ENCODE measurements at regions not wholly inside any gene's neighbourhood (a gene's known extent, or its start where the extent isn't known, plus 50 kb on each side); places are given as distances from the start of the nearest gene placed in this dataset.

GRCh38 chr6:66390393-66390792, 683.4 kb upstream of the EYS start:
- no peak overlapping the region for H3K4me3 ChIP-seq (ENCODE audit: low read length)
- no peaks in the 10 kb centered on the region for H3K9me3 ChIP-seq (ENCODE audit: control insufficient read depth, insufficient read depth, low read length)
- Mint-ChIP-seq H3K9me3 (peaks cover 4 to 16% of the 10 kb centered on the region in 2 donors), H3K36me3 (peaks cover 16% of the 10 kb centered on the region), H3K27me3 (ENCODE audit: low read depth in 2 of 2) (no peaks in the 10 kb centered on the region), H3K4me1 (no peaks in the 10 kb centered on the region), H3K27ac (no peak overlapping the region), H3K4me3 (no peak overlapping the region)
- DNase-seq (no peak), ATAC-seq (no peak)
- no peaks in the 10 kb centered on the region for H3K4me1 ChIP-seq (ENCODE audit: control insufficient read depth, insufficient read depth, low read length)
- H3K27me3 ChIP-seq (ENCODE audit: control insufficient read depth, insufficient read depth, low read length), result no peaks in the 10 kb centered on the region
- H3K36me3 ChIP-seq (ENCODE audit: control insufficient read depth, insufficient read depth, low read length), result no peaks in the 10 kb centered on the region
- no peak for TF ChIP-seq CTCF (IDR thresholded peaks at IDR 0.05)
- H3K27ac ChIP-seq (ENCODE audit: low read length), result no peak overlapping the region
- WGBS (ENCODE audit: insufficient coverage), result no CpG with 5 or more reads among the region's 2 CpGs
- intact Hi-C loops (cut with micrococcal nuclease), result no loop called here

DNA sequence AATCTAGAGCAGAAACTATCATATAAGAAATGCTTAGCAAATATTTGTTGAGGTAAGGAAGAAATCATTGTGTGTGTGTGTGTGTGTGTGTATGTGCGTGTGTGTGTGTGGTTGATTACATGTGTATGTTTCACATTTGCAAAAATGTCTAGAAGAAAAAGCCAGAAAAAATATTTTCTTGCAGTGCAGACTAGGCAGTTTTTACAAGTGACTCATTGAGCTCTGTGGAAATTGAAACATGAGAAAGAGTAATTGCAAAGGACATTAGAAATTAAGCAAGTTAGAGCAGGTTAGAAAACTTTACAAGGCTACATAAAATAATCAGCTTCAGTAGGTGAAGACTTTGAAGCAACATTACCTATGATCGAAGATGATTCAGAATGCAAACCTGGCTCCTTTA, 669.0 kb upstream of the EYS start:
- no peak for DNase-seq
- peaks cover 4% of the 10 kb centered on the region for H3K36me3 Mint-ChIP-seq
- H3K27me3 Mint-ChIP-seq (ENCODE audit: low read depth in 2 of 2), result no peaks in the 10 kb centered on the region
- H3K9me3 Mint-ChIP-seq, result peaks cover 26 to 48% of the 10 kb centered on the region in 2 donors
- H3K4me3 ChIP-seq (ENCODE audit: low read length), result no peak overlapping the region
- no peak for ATAC-seq
- no peaks in the 10 kb centered on the region for H3K36me3 ChIP-seq (ENCODE audit: control insufficient read depth, insufficient read depth, low read length)
- TF ChIP-seq CTCF (IDR thresholded peaks at IDR 0.05), result no peak
- no peak overlapping the region for H3K4me3 Mint-ChIP-seq
- no peaks in the 10 kb centered on the region for H3K27me3 ChIP-seq (ENCODE audit: control insufficient read depth, insufficient read depth, low read length)
- H3K27ac Mint-ChIP-seq, result no peak overlapping the region
- H3K4me1 ChIP-seq (ENCODE audit: control insufficient read depth, insufficient read depth, low read length), result no peaks in the 10 kb centered on the region
- peaks cover 25% of the 10 kb centered on the region for H3K9me3 ChIP-seq (ENCODE audit: control insufficient read depth, insufficient read depth, low read length)
- H3K27ac ChIP-seq (ENCODE audit: low read length), result no peak overlapping the region
- H3K4me1 Mint-ChIP-seq, result no peaks in the 10 kb centered on the region
- intact Hi-C loops (cut with micrococcal nuclease), result no loop called here
- 91% methylated on average over 2 of the region's 2 CpGs for WGBS (ENCODE audit: insufficient coverage)

GRCh38 chr6:66369407-66369806, 662.4 kb upstream of the EYS start:
- ATAC-seq (no peak), DNase-seq (no peak)
- no peak overlapping the region for H3K27ac ChIP-seq (ENCODE audit: low read length)
- peaks cover 16 to 34% of the 10 kb centered on the region in 2 donors for H3K9me3 Mint-ChIP-seq
- peaks cover 15% of the 10 kb centered on the region for H3K9me3 ChIP-seq (ENCODE audit: control insufficient read depth, insufficient read depth, low read length)
- H3K36me3 Mint-ChIP-seq, result peaks cover 15% of the 10 kb centered on the region
- no peaks in the 10 kb centered on the region for H3K27me3 Mint-ChIP-seq (ENCODE audit: low read depth in 2 of 2)
- no peak for TF ChIP-seq CTCF (IDR thresholded peaks at IDR 0.05)
- no peaks in the 10 kb centered on the region for H3K4me1 ChIP-seq (ENCODE audit: control insufficient read depth, insufficient read depth, low read length)
- no peak overlapping the region for H3K27ac Mint-ChIP-seq
- H3K27me3 ChIP-seq (ENCODE audit: control insufficient read depth, insufficient read depth, low read length), result no peaks in the 10 kb centered on the region
- intact Hi-C loops (cut with micrococcal nuclease), result no loop called here
- H3K4me3 ChIP-seq (ENCODE audit: low read length), result no peak overlapping the region
- H3K36me3 ChIP-seq (ENCODE audit: control insufficient read depth, insufficient read depth, low read length), result no peaks in the 10 kb centered on the region
- H3K4me3 Mint-ChIP-seq, result no peak overlapping the region
- no peaks in the 10 kb centered on the region for H3K4me1 Mint-ChIP-seq

GRCh38 chr6:66362888-66363287, 655.9 kb upstream of the EYS start:
- H3K27ac Mint-ChIP-seq, result no peak overlapping the region
- TF ChIP-seq CTCF (IDR thresholded peaks at IDR 0.05), result no peak
- no peak overlapping the region for H3K27ac ChIP-seq (ENCODE audit: low read length)
- peaks cover 3 to 4% of the 10 kb centered on the region in 2 donors for H3K9me3 Mint-ChIP-seq
- H3K4me3 ChIP-seq (ENCODE audit: low read length), result no peak overlapping the region
- no peaks in the 10 kb centered on the region for H3K4me1 Mint-ChIP-seq
- 89% methylated on average over 6 of the region's 6 CpGs for WGBS (ENCODE audit: insufficient coverage)
- H3K9me3 ChIP-seq (ENCODE audit: control insufficient read depth, insufficient read depth, low read length), result peaks cover 17% of the 10 kb centered on the region
- no peaks in the 10 kb centered on the region for H3K27me3 Mint-ChIP-seq (ENCODE audit: low read depth in 2 of 2)
- ATAC-seq (no peak), DNase-seq (no peak)
- no peaks in the 10 kb centered on the region for H3K36me3 ChIP-seq (ENCODE audit: control insufficient read depth, insufficient read depth, low read length)
- no peaks in the 10 kb centered on the region for H3K4me1 ChIP-seq (ENCODE audit: control insufficient read depth, insufficient read depth, low read length)
- H3K36me3 Mint-ChIP-seq, result no peaks in the 10 kb centered on the region
- no peak overlapping the region for H3K4me3 Mint-ChIP-seq
- no peaks in the 10 kb centered on the region for H3K27me3 ChIP-seq (ENCODE audit: control insufficient read depth, insufficient read depth, low read length)
- intact Hi-C loops (cut with micrococcal nuclease), result no loop called here
